ENCODE measurements at regions not wholly inside any gene's neighbourhood (a gene's known extent, or its start where the extent isn't known, plus 50 kb on each side); places are given as distances from the start of the nearest gene placed in this dataset.

- no peak for TF ChIP-seq CTCF (IDR thresholded peaks at IDR 0.05)
- no peaks in the 10 kb centered on the region for H3K27me3 ChIP-seq (ENCODE audit: low read depth)
- no peaks in the 10 kb centered on the region for H3K9me3 ChIP-seq
- H3K4me1 ChIP-seq: no peaks in the 10 kb centered on the region
- intact Hi-C loops (cut with DNase I): no loop called here
- ATAC-seq (no peak), DNase-seq (no peak)
- no peak overlapping the region for H3K27ac ChIP-seq
- no peaks in the 10 kb centered on the region for H3K36me3 ChIP-seq
- H3K4me3 ChIP-seq: no peak overlapping the region
These were observed 845.3 kb upstream of the PTPRD start for GRCh38 chr9:11457825-11458790.

- no peak overlapping the region for H3K4me3 ChIP-seq
- no peak for TF ChIP-seq CTCF (IDR thresholded peaks at IDR 0.05)
- intact Hi-C loops (cut with DNase I): no loop called here
- peaks cover 5% of the 10 kb centered on the region for H3K9me3 ChIP-seq
- H3K4me1 ChIP-seq: no peaks in the 10 kb centered on the region
- H3K27ac ChIP-seq: no peak overlapping the region
- ATAC-seq: no peak
- no peak for DNase-seq
- H3K27me3 ChIP-seq (ENCODE audit: low read depth): no peaks in the 10 kb centered on the region
- no peaks in the 10 kb centered on the region for H3K36me3 ChIP-seq
These were observed 856.9 kb upstream of the PTPRD start for GRCh38 chr9:11469745-11470144.

- DNase-seq: no peak
- no peaks in the 10 kb centered on the region for H3K4me1 ChIP-seq
- intact Hi-C loops (cut with DNase I): no loop called here
- no peaks in the 10 kb centered on the region for H3K36me3 ChIP-seq
- no peak overlapping the region for H3K27ac ChIP-seq
- H3K27me3 ChIP-seq (ENCODE audit: low read depth): no peaks in the 10 kb centered on the region
- ATAC-seq: no peak
- no peak for TF ChIP-seq CTCF (IDR thresholded peaks at IDR 0.05)
- H3K9me3 ChIP-seq: no peaks in the 10 kb centered on the region
- H3K4me3 ChIP-seq: no peak overlapping the region
These were observed 858.5 kb upstream of the PTPRD start for GRCh38 chr9:11471321-11471720.

GRCh38 chr9:11500780-11501179 lies 888.0 kb upstream of the PTPRD start:
- Histone ChIP-seq H3K27me3 (ENCODE audit: low read depth) (no peaks in the 10 kb centered on the region), H3K9me3 (no peaks in the 10 kb centered on the region), H3K4me3 (no peak overlapping the region), H3K27ac (no peak overlapping the region), H3K4me1 (no peaks in the 10 kb centered on the region), H3K36me3 (no peaks in the 10 kb centered on the region)
- no peak for TF ChIP-seq CTCF (IDR thresholded peaks at IDR 0.05)
- ATAC-seq: no peak
- no peak for DNase-seq
- intact Hi-C loops (cut with DNase I): no loop called here

- intact Hi-C loops (cut with DNase I): no loop called here
- H3K9me3 ChIP-seq: no peaks in the 10 kb centered on the region
- H3K4me1 ChIP-seq: no peaks in the 10 kb centered on the region
- H3K27ac ChIP-seq: no peak overlapping the region
- no peak overlapping the region for H3K4me3 ChIP-seq
- no peak for TF ChIP-seq CTCF (IDR thresholded peaks at IDR 0.05)
- no peaks in the 10 kb centered on the region for H3K27me3 ChIP-seq (ENCODE audit: low read depth)
- no peak for ATAC-seq
- no peaks in the 10 kb centered on the region for H3K36me3 ChIP-seq
- no peak for DNase-seq
These were observed 894.2 kb upstream of the PTPRD start for GRCh38 chr9:11506980-11507379.
